ENCODE measurements at regions not wholly inside any gene's neighbourhood (a gene's known extent, or its start where the extent isn't known, plus 50 kb on each side); places are given as distances from the start of the nearest gene placed in this dataset.

DNA sequence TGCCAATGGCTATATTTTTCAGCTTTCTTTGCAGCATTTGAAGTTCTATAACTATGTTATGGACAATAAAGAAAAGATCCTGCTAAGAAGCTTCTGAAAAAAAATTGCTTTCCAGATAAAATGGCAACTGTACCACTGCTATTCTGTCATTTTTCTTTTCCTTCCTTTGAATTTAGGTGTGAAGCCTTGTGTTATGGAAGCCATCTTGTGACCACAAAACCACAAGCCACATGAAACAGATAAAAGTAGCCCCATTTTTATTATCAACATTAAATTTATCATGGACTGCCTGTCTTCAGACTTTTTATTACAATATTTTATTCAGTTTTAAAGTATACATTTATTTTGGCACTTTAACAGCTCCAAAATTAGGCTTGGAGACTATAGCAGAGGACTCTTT, 289.9 kb upstream of the ACTBL2 start:
- no peaks in the 10 kb centered on the region for H3K9me3 ChIP-seq
- TF ChIP-seq, protein P1, sequence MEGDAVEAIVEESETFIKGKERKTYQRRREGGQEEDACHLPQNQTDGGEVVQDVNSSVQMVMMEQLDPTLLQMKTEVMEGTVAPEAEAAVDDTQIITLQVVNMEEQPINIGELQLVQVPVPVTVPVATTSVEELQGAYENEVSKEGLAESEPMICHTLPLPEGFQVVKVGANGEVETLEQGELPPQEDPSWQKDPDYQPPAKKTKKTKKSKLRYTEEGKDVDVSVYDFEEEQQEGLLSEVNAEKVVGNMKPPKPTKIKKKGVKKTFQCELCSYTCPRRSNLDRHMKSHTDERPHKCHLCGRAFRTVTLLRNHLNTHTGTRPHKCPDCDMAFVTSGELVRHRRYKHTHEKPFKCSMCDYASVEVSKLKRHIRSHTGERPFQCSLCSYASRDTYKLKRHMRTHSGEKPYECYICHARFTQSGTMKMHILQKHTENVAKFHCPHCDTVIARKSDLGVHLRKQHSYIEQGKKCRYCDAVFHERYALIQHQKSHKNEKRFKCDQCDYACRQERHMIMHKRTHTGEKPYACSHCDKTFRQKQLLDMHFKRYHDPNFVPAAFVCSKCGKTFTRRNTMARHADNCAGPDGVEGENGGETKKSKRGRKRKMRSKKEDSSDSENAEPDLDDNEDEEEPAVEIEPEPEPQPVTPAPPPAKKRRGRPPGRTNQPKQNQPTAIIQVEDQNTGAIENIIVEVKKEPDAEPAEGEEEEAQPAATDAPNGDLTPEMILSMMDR (IDR thresholded peaks at IDR 0.05): no peak
- DNase-seq (no peak), ATAC-seq (no peak)
- H3K4me1 ChIP-seq: peaks cover 0 to 9% (median 0%) of the 10 kb centered on the region in 9 donors
- no peak overlapping the region for H3K4me3 ChIP-seq
- H3K36me3 ChIP-seq: no peaks in the 10 kb centered on the region
- H3K27me3 ChIP-seq: no peaks in the 10 kb centered on the region
- no peak overlapping the region for H3K27ac ChIP-seq
- intact Hi-C loops (cut with DNase I): loop anchor here in 5 of 10 donors (10.0 kb wide), 4 partner anchors 118 to 468 kb away; no protein-coding TSS in a partner anchor

DNA sequence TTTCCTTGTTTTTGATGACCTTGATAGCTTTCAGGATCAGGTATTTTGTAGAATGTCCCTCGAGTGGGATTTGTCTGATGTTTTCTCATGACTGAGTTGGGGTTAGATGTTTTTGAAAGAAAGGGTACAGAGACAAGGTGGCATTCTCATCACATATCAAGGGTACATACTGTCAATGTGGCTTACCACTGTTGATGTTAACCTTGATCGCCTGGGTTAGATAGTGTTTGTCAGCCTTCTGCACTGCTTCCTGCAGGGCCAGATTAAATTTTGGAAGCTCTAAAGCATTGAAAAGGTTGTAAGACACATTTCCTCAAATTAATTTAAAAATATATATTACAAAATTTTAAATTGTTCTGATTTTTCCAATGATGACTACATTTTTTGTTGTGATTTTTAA, 287.4 kb upstream of the ACTBL2 start:
- H3K27me3 ChIP-seq: no peaks in the 10 kb centered on the region
- H3K36me3 ChIP-seq: no peaks in the 10 kb centered on the region
- no peaks in the 10 kb centered on the region for H3K9me3 ChIP-seq
- no peak for ATAC-seq
- no peaks in the 10 kb centered on the region for H3K4me1 ChIP-seq
- H3K4me3 ChIP-seq: no peak overlapping the region
- intact Hi-C loops (cut with DNase I): loop anchor here in 5 of 10 donors (10.0 kb wide), 4 partner anchors 115 to 465 kb away; no protein-coding TSS in a partner anchor
- DNase-seq: no peak
- TF ChIP-seq, protein P1 (IDR thresholded peaks at IDR 0.05): no peak
- WGBS, 2 donors: 84 to 91% methylated on average over 2 of the region's 2 CpGs
- no peak overlapping the region for H3K27ac ChIP-seq

DNA sequence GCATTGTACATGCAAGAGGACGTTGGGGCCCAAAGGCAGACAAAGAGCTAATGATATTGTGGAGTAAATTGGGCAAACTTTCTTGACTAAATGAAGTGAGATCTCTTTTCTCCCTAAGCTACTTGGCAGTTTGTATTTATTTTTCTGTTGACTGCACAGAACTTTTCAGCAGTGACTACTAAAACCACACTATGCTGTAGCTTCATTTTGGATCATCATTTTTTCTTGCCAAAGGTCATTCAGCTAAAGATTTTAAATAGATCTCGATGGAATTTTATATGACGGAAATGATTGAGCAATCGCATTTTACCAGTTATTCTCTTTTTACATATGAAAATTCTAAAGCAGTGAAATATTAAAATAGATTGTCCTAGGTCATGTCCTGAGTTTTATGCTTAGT, 286.1 kb upstream of the ACTBL2 start:
- H3K4me3 ChIP-seq: no peak overlapping the region
- intact Hi-C loops (cut with DNase I): loop anchor here in 1 of 10 donors (10.0 kb wide), 2 partner anchors 264 to 464 kb away; no protein-coding TSS in a partner anchor
- DNase-seq: no peak
- WGBS, 2 donors: 84 to 90% methylated on average over 4 of the region's 4 CpGs
- H3K27ac ChIP-seq: no peak overlapping the region
- H3K27me3 ChIP-seq: no peaks in the 10 kb centered on the region
- ATAC-seq: no peak
- no peaks in the 10 kb centered on the region for H3K9me3 ChIP-seq
- TF ChIP-seq, protein P1 (IDR thresholded peaks at IDR 0.05): no peak
- no peaks in the 10 kb centered on the region for H3K36me3 ChIP-seq
- no peaks in the 10 kb centered on the region for H3K4me1 ChIP-seq

DNA sequence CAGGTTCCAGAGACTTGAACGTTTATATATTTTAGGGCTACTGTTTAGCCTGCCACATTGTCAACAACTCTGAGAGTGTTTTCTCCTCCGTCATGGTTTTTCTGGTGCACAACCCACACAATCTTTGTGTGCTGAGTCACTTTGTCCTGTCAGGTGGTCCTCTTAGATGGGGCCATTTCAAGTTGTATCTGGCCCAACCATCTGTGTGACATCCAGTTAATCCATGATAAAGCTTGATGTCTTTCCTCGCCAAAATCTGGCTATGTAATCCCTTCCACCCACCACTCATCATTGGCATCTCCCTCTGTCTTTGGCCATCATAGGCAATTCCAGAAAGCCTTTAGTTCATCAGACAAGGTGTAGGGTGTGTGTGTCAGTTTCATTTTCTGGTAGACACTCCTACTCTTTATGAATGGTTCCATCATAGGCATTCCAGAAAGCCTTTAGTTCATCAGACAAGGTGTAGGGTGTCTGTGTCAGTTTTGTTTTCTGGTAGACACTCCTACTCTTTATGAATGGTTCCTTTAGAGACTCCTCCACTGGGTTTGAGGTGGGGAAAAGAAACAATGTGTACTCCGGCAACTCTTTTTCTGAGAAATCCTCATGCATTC, 282.0 kb upstream of the ACTBL2 start:
- no peak for ATAC-seq
- intact Hi-C loops (cut with DNase I): loop anchor here in 1 of 10 donors (10.0 kb wide), 2 partner anchors 260 to 460 kb away; no protein-coding TSS in a partner anchor
- 70 to 95% methylated on average over 4 of the region's 4 CpGs for WGBS, 2 donors

More for the DNA sequence above, 282.0 kb upstream of the ACTBL2 start:
- Histone ChIP-seq H3K27ac (no peak overlapping the region), H3K9me3 (no peaks in the 10 kb centered on the region), H3K4me3 (no peak overlapping the region), H3K27me3 (no peaks in the 10 kb centered on the region), H3K4me1 (no peaks in the 10 kb centered on the region), H3K36me3 (no peaks in the 10 kb centered on the region)
- DNase-seq: no peak
- TF ChIP-seq, protein P1 (IDR thresholded peaks at IDR 0.05): no peak
